K562 (cell line): ENCODE measurements at regions not wholly inside any gene's neighbourhood (a gene's known extent, or its start where the extent isn't known, plus 50 kb on each side); places are given as distances from the start of the nearest gene placed in this dataset.

Experiments
- BRCA1 ChIP-seq, 2 experiments: fragments of 450-650 bp in 1 of 2; sonication (generic) in 1 of 2; formaldehyde crosslinking in 1 of 2; IDR thresholded peaks; 2 replicates each; pipeline versions ENCODE4 v1.5.0 to v1.6.1; 2017 to 2020; ENCODE audit warnings: mild to moderate bottlenecking in 1 of 2, missing genetic modification reagents in 1 of 2
- CTCF ChIP-seq, 3 experiments: IDR thresholded peaks in 2 of 3; conservative IDR thresholded peaks in 1 of 3; 2 replicates each; pipeline ENCODE4 v1.5.1; 2011 to 2012; ENCODE audit warnings: low read length in 3 of 3, mild to moderate bottlenecking in 3 of 3, control low read depth in 2 of 3, improper control_type of control experiment in 1 of 3, inconsistent platforms in 1 of 3, low read depth in 1 of 3, mixed read lengths in 1 of 3, moderate library complexity in 1 of 3; ENCODE audit not compliant: insufficient read depth in 2 of 3
- E2F3 ChIP-seq: fragments of 250-450 bp; sonication (Bioruptor Pico); IDR thresholded peaks from 2 replicates; pipeline ENCODE4 v1.4.0; 2020; ENCODE audit warnings: mild to moderate bottlenecking
- EP300 ChIP-seq: IDR thresholded peaks from 2 replicates; pipeline ENCODE4 v1.6.1; 2012; ENCODE audit warnings: low read length, improper control_type of control experiment
- HNRNPL ChIP-seq: fragments of 200-400 bp; formaldehyde crosslinking; IDR thresholded peaks from 2 replicates; pipeline ENCODE4 v1.6.1; 2017; ENCODE audit warnings: low read depth, mild to moderate bottlenecking, low read length
- NR3C1 ChIP-seq: sonication (generic); formaldehyde crosslinking; IDR thresholded peaks from 2 replicates; pipeline ENCODE4 v1.8.1; 2022; ENCODE audit warnings: missing genetic modification reagents
- USF2 ChIP-seq: sonication (generic); formaldehyde crosslinking; IDR thresholded peaks from 2 replicates; pipeline ENCODE4 v1.5.0; 2020; ENCODE audit warnings: missing genetic modification reagents

GRCh38 chr15:69590201-69590710, 137.6 kb downstream of the RPLP1 start:
- TF ChIP-seq NR3C1 (no peak), EP300 (no peak), USF2 (CRISPR knock-in tag) (no peak), CTCF (IDR thresholded peaks at IDR 0.05 in 2 of 3, conservative IDR thresholded peaks at IDR 0.05 in 1 of 3; ENCODE audit: insufficient read depth in 2 of 3, low read depth in 1 of 3, low read length in 3 of 3) (no peak), E2F3 (no peak), HNRNPL (no peak), BRCA1 (IDR thresholded peaks at IDR 0.05) (no peak), BRCA1 (CRISPR knock-in tag; IDR thresholded peaks at IDR 0.05) (no peak)
